GM18858 (cell line): ENCODE measurements at regions not wholly inside any gene's neighbourhood (a gene's known extent, or its start where the extent isn't known, plus 50 kb on each side); places are given as distances from the start of the nearest gene placed in this dataset.

Experiments used
- ATAC-seq: cut with Tn5 transposase; IDR thresholded peaks from one replicate; pipeline ENCODE4 v1.9.1; 2021; ENCODE audit not compliant: unreplicated experiment

GRCh38 chr2:151033271-151034248, 228.1 kb downstream of the RBM43 start:
- no peak for ATAC-seq

- no peak for ATAC-seq
Observed at GRCh38 chr2:151032741-151033191, 228.9 kb downstream of the RBM43 start.

- no peak for ATAC-seq
Observed at GRCh38 chr2:151030663-151031230, 230.9 kb downstream of the RBM43 start.

GRCh38 chr2:151029406-151030157, 232.1 kb downstream of the RBM43 start:
- no peak for ATAC-seq

- ATAC-seq, result no peak
Observed at GRCh38 chr2:151028691-151029176, 232.9 kb downstream of the RBM43 start.

- no peak for ATAC-seq
Observed at GRCh38 chr2:151027151-151027550, 234.5 kb downstream of the RBM43 start.

GRCh38 chr2:151025816-151026215, 235.8 kb downstream of the RBM43 start:
- no peak for ATAC-seq

- no peak for ATAC-seq
Observed at GRCh38 chr2:151024696-151025251, 236.9 kb downstream of the RBM43 start.

- no peak for ATAC-seq
Observed at GRCh38 chr2:151021747-151022452, 239.8 kb downstream of the RBM43 start.

GRCh38 chr2:151020411-151020810, 241.3 kb downstream of the RBM43 start:
- peak; percentile 99 for ATAC-seq

GRCh38 chr2:151009437-151010175, 252.1 kb downstream of the RBM43 start:
- ATAC-seq, result no peak

GRCh38 chr2:151007365-151007764, 254.3 kb downstream of the RBM43 start:
- ATAC-seq, result no peak

- no peak for ATAC-seq
Observed at GRCh38 chr2:151002959-151003600, 258.6 kb downstream of the RBM43 start.

- ATAC-seq, result no peak
Observed at GRCh38 chr2:150997702-150998440, 263.8 kb downstream of the RBM43 start.

GRCh38 chr2:150997066-150997465, 264.6 kb downstream of the RBM43 start:
- ATAC-seq, result no peak

- no peak for ATAC-seq
Observed at GRCh38 chr2:150994076-150994475, 267.6 kb downstream of the RBM43 start.

- no peak for ATAC-seq
Observed at GRCh38 chr2:150989969-150990368, 271.7 kb downstream of the RBM43 start.

GRCh38 chr2:150985741-150986140, 275.9 kb downstream of the RBM43 start:
- no peak for ATAC-seq
